Mucosa of descending colon (tissue), 3 donors: ENCODE measurements at regions not wholly inside any gene's neighbourhood (a gene's known extent, or its start where the extent isn't known, plus 50 kb on each side); places are given as distances from the start of the nearest gene placed in this dataset.

ENCODE experiments used
- ATAC-seq: fragments of 200-7000 bp; cut with Tn5 transposase; one replicate; pipeline ENCODE4 v1.9.1; 2020; ENCODE audit warnings: mild to moderate bottlenecking, moderate library complexity
- DNase-seq, 3 donors: peaks; one replicate each; pipeline ENCODE4 v3.0.0-alpha.2; 2020
- H3K36me3 ChIP-seq: fragments of 200-600 bp; one replicate; pipeline ENCODE4 v1.8.0; 2021; ENCODE audit warnings: low read depth, mild to moderate bottlenecking
- H3K4me1 ChIP-seq: fragments of 200-600 bp; one replicate; pipeline ENCODE4 v1.8.0; 2021; ENCODE audit warnings: low read depth, mild to moderate bottlenecking
- H3K4me3 ChIP-seq: fragments of 200-600 bp; one replicate; pipeline ENCODE4 v1.8.0; 2021; ENCODE audit warnings: mild to moderate bottlenecking
- H3K9me3 ChIP-seq: fragments of 200-600 bp; one replicate; pipeline ENCODE4 v1.8.0; 2021; ENCODE audit warnings: mild to moderate bottlenecking
- CTCF ChIP-seq: fragments of 200-600 bp; IDR thresholded peaks from one replicate; pipeline ENCODE4 v1.8.0; 2022; ENCODE audit warnings: antibody characterized with exemption, mild to moderate bottlenecking
- intact Hi-C, 2 donors: fragments of 100-400 bp; cut with DNase I in 1 of 2; cut with micrococcal nuclease in 1 of 2; formaldehyde crosslinking; loops; one replicate each; pipeline versions ENCODE4 v1.11.0 to v1.11.1; 2022; cut with DNase I, micrococcal nuclease
- donor health status: DM: no; HTN: no; CAD: no; lungs with moderate emphysema.
- donor health status: DM: no; HTN: no; CAD: no.
- donor health status: DM: no; HTN: yes; CAD: no.

- no peak for ATAC-seq
- intact Hi-C loops = no loop called here
- no peaks in the 10 kb centered on the region for H3K36me3 ChIP-seq
- TF ChIP-seq CTCF = no peak
- no peak for DNase-seq
- peaks cover 6% of the 10 kb centered on the region for H3K9me3 ChIP-seq
- H3K4me3 ChIP-seq = no peak overlapping the region
- H3K4me1 ChIP-seq = no peaks in the 10 kb centered on the region
Measured at GRCh38 chr5:51060953-51061352, 322.3 kb upstream of the ISL1 start.

GRCh38 chr5:51072937-51073336, 310.3 kb upstream of the ISL1 start:
- no peak overlapping the region for H3K4me3 ChIP-seq
- intact Hi-C loops = no loop called here
- ATAC-seq (no peak), DNase-seq (no peak)
- H3K9me3 ChIP-seq = peaks cover 9% of the 10 kb centered on the region
- no peak for TF ChIP-seq CTCF
- H3K4me1 ChIP-seq = no peaks in the 10 kb centered on the region
- no peaks in the 10 kb centered on the region for H3K36me3 ChIP-seq

- intact Hi-C loops = no loop called here
- ATAC-seq (no peak), DNase-seq (no peak)
- H3K36me3 ChIP-seq = no peaks in the 10 kb centered on the region
- H3K9me3 ChIP-seq = no peaks in the 10 kb centered on the region
- TF ChIP-seq CTCF = no peak
- no peaks in the 10 kb centered on the region for H3K4me1 ChIP-seq
- no peak overlapping the region for H3K4me3 ChIP-seq
Measured at GRCh38 chr5:51082741-51083140, 300.5 kb upstream of the ISL1 start.

- no peaks in the 10 kb centered on the region for H3K9me3 ChIP-seq
- ATAC-seq (no peak), DNase-seq (no peak)
- H3K4me1 ChIP-seq = no peaks in the 10 kb centered on the region
- TF ChIP-seq CTCF = no peak
- intact Hi-C loops = no loop called here
- no peak overlapping the region for H3K4me3 ChIP-seq
- H3K36me3 ChIP-seq = no peaks in the 10 kb centered on the region
Measured at GRCh38 chr5:51091816-51092215, 291.4 kb upstream of the ISL1 start.

GRCh38 chr5:51095486-51095885, 287.8 kb upstream of the ISL1 start:
- no peak for ATAC-seq

More at GRCh38 chr5:51095486-51095885, 287.8 kb upstream of the ISL1 start:
- H3K9me3 ChIP-seq = no peaks in the 10 kb centered on the region
- no peaks in the 10 kb centered on the region for H3K36me3 ChIP-seq
- intact Hi-C loops = no loop called here
- no peak for TF ChIP-seq CTCF
- H3K4me1 ChIP-seq = no peaks in the 10 kb centered on the region
- no peak for DNase-seq
- no peak overlapping the region for H3K4me3 ChIP-seq
